B cell (primary cell): ENCODE measurements at regions not wholly inside any gene's neighbourhood (a gene's known extent, or its start where the extent isn't known, plus 50 kb on each side); places are given as distances from the start of the nearest gene placed in this dataset.

Source experiments
- ATAC-seq: fragments of 200-7000 bp; cut with Tn5 transposase; one replicate; pipeline ENCODE4 v1.10.0; 2021; ENCODE audit warnings: low read depth, mild to moderate bottlenecking, moderate number of reproducible peaks, moderate library complexity
- CTCF ChIA-PET: fragments of 350-600 bp; sonication (Branson Sonifier 250); formaldehyde crosslinking; loops from one replicate; lab custom pipeline; 2021; ENCODE audit warnings: antibody characterized with exemption, inconsistent platforms; lab: Charles Lee
- POLR2A ChIA-PET: fragments of 350-600 bp; sonication (Branson Sonifier 250); formaldehyde crosslinking; loops from one replicate; lab custom pipeline; 2021; ENCODE audit warnings: antibody characterized with exemption; lab: Charles Lee
- DNase-seq: peaks from one replicate; pipeline ENCODE4 v3.0.0; 2013
- H2AFZ ChIP-seq: 2 replicates; pipeline ENCODE4 v1.6.1; 2012; ENCODE audit warnings: mild to moderate bottlenecking, low read depth, low read length; ENCODE audit not compliant: insufficient read depth, poor library complexity, severe bottlenecking
- H3K27ac ChIP-seq, 2 donors: 1 replicate in 1 of 2; 2 replicates in 1 of 2; pipeline ENCODE4 v1.5.1; 2012 to 2013; ENCODE audit warnings: low read length in 2 of 2, mild to moderate bottlenecking in 2 of 2, moderate library complexity in 1 of 2
- H3K27me3 ChIP-seq, 4 experiments: fragments of 200-600 bp in 1 of 4; sonication (generic) in 1 of 4; replicated peaks in 1 of 4; 1 replicate in 2 of 4; 2 replicates in 2 of 4; pipeline versions ENCODE4 v1.6.1 to v1.7.0; 2013 to 2016; ENCODE audit warnings: low read length in 3 of 4, mild to moderate bottlenecking in 2 of 4, mixed read lengths in 1 of 4, moderate library complexity in 1 of 4; ENCODE audit not compliant: insufficient read depth in 4 of 4, control insufficient read depth in 3 of 4; ENCODE audit errors: control extremely low read depth in 1 of 4
- H3K36me3 ChIP-seq, 2 experiments: replicated peaks in 1 of 2; 1 replicate in 1 of 2; 2 replicates in 1 of 2; pipeline versions ENCODE4 v1.6.1 to v1.7.1; 2013; ENCODE audit warnings: low read length in 1 of 2; ENCODE audit not compliant: insufficient read depth in 2 of 2, control insufficient read depth in 1 of 2; ENCODE audit errors: control extremely low read depth in 1 of 2, extremely low read depth in 1 of 2
- H3K4me1 ChIP-seq, 2 donors: fragments of 200-600 bp in 1 of 2; sonication (generic) in 1 of 2; 1 replicate in 1 of 2; 2 replicates in 1 of 2; pipeline versions ENCODE4 v1.5.1 to v1.6.1; 2013 to 2017; ENCODE audit warnings: low read length in 2 of 2; ENCODE audit not compliant: control insufficient read depth in 2 of 2, insufficient read depth in 2 of 2
- H3K4me2 ChIP-seq: replicated peaks from 2 replicates; pipeline ENCODE3; 2012; ENCODE audit warnings: mild to moderate bottlenecking, low read depth, low read length; ENCODE audit not compliant: poor library complexity, severe bottlenecking
- H3K4me3 ChIP-seq, 5 experiments: fragments of 200-600 bp in 1 of 5; sonication (generic) in 1 of 5; 1 replicate in 3 of 5; 2 replicates in 2 of 5; pipeline versions ENCODE4 v1.5.1 to v1.7.0; 2011 to 2016; ENCODE audit warnings: low read length in 4 of 5, mild to moderate bottlenecking in 4 of 5, low read depth in 2 of 5, control low read depth in 1 of 5, moderate library complexity in 1 of 5; ENCODE audit not compliant: insufficient read depth in 1 of 5; ENCODE audit errors: control extremely low read depth in 1 of 5, extremely low read depth in 1 of 5
- H3K79me2 ChIP-seq: fragments of 200-600 bp; sonication (generic); one replicate; pipeline ENCODE4 v1.6.0; 2016; ENCODE audit warnings: low read length; ENCODE audit not compliant: control insufficient read depth, insufficient read depth
- H3K9ac ChIP-seq: fragments of 200-600 bp; sonication (generic); 2 replicates; pipeline ENCODE4 v1.6.1; 2017; ENCODE audit warnings: mild to moderate bottlenecking, low read length, moderate library complexity
- H3K9me3 ChIP-seq, 3 donors: one replicate each; pipeline versions ENCODE4 v1.6.1 to v1.7.1; 2013; ENCODE audit warnings: low read length in 2 of 3; ENCODE audit not compliant: control insufficient read depth in 2 of 3, insufficient read depth in 1 of 3; ENCODE audit errors: control extremely low read depth in 1 of 3
- H4K20me1 ChIP-seq: 2 replicates; pipeline ENCODE4 v1.6.0; 2012; ENCODE audit warnings: mild to moderate bottlenecking, low read length; ENCODE audit not compliant: insufficient read depth, control insufficient read depth, poor library complexity, severe bottlenecking
- H3K27ac Mint-ChIP-seq: one replicate; pipeline ENCODE4 v1.8.0; 2021; ENCODE audit warnings: mixed read lengths
- H3K27me3 Mint-ChIP-seq: one replicate; pipeline ENCODE4 v1.8.0; 2021; ENCODE audit warnings: mixed read lengths
- H3K4me1 Mint-ChIP-seq: one replicate; pipeline ENCODE4 v1.8.0; 2021; ENCODE audit warnings: mixed read lengths
- H3K4me3 Mint-ChIP-seq: one replicate; pipeline ENCODE4 v1.8.0; 2021; ENCODE audit warnings: mixed read lengths
- H3K9me3 Mint-ChIP-seq: one replicate; pipeline ENCODE4 v1.8.0; 2022; ENCODE audit warnings: mixed read lengths; ENCODE audit not compliant: insufficient read depth
- CTCF ChIP-seq: fragments of 200-600 bp; IDR thresholded peaks from one replicate; pipeline ENCODE4 v1.8.0; 2022; ENCODE audit warnings: antibody characterized with exemption, mild to moderate bottlenecking
- EZH2 ChIP-seq: IDR thresholded peaks from 2 replicates; pipeline ENCODE4 v1.6.1; 2012; ENCODE audit warnings: borderline replicate concordance, low read depth, mild to moderate bottlenecking, moderate library complexity, low read length; ENCODE audit not compliant: insufficient read depth, poor library complexity, severe bottlenecking
- WGBS: methylation state at CpG from one replicate; pipeline ENCODE4 v1.1.5; 2013; ENCODE audit warnings: missing lambda C conversion rate; ENCODE audit not compliant: insufficient coverage; 5-methylcytosine and 5-hydroxymethylcytosine counted together
- intact Hi-C: fragments of 100-400 bp; cut with micrococcal nuclease; formaldehyde crosslinking; loops from one replicate; pipeline ENCODE4 v1.10.0; 2022

- no peak overlapping the region for H3K9ac ChIP-seq
- H3K4me1 ChIP-seq = no peaks in the 10 kb centered on the region
- DNase-seq = no peak
- peaks cover 7% of the 10 kb centered on the region for H3K4me1 Mint-ChIP-seq
- H3K4me2 ChIP-seq = no peak overlapping the region
- H2AFZ ChIP-seq = no peak overlapping the region
- peaks cover 3% of the 10 kb centered on the region for H3K9me3 Mint-ChIP-seq
- no peak overlapping the region for H3K4me3 ChIP-seq
- no peaks in the 10 kb centered on the region for H3K27me3 ChIP-seq
- peaks cover under 1% of the 10 kb centered on the region for H3K27me3 Mint-ChIP-seq
- no peak overlapping the region for H3K27ac Mint-ChIP-seq
- H3K36me3 ChIP-seq = no peaks in the 10 kb centered on the region
- H3K79me2 ChIP-seq = no peaks in the 10 kb centered on the region
- H3K4me3 Mint-ChIP-seq = no peak overlapping the region
- H3K27ac ChIP-seq = no peak overlapping the region
- ChIA-PET CTCF (no interaction called here), POLR2A (no interaction called here)
- no peaks in the 10 kb centered on the region for H4K20me1 ChIP-seq
- H3K9me3 ChIP-seq = peaks cover 0 to 2% (median 0%) of the 10 kb centered on the region in 3 donors
- intact Hi-C loops = no loop called here
- ATAC-seq = no peak
- no peak for TF ChIP-seq CTCF
- no peak for TF ChIP-seq EZH2
These were observed 280.8 kb upstream of the MARCKS start for GRCh38 chr6:113576310-113576709.

- no peaks in the 10 kb centered on the region for H3K79me2 ChIP-seq
- H3K4me2 ChIP-seq = no peak overlapping the region
- H2AFZ ChIP-seq = no peak overlapping the region
- ATAC-seq (no peak), DNase-seq (no peak)
- peaks cover 3% of the 10 kb centered on the region for H3K9me3 Mint-ChIP-seq
- no peaks in the 10 kb centered on the region for H3K27me3 Mint-ChIP-seq
- H3K27ac ChIP-seq = no peak overlapping the region
- H3K9me3 ChIP-seq = peaks cover 0 to 2% (median 0%) of the 10 kb centered on the region in 3 donors
- H3K9ac ChIP-seq = no peak overlapping the region
- peaks cover 7% of the 10 kb centered on the region for H3K4me1 Mint-ChIP-seq
- POLR2A ChIA-PET = no interaction called here
- no peak overlapping the region for H3K4me3 Mint-ChIP-seq
- no peaks in the 10 kb centered on the region for H3K4me1 ChIP-seq
- intact Hi-C loops = no loop called here
- H4K20me1 ChIP-seq = no peaks in the 10 kb centered on the region
- H3K4me3 ChIP-seq = no peak overlapping the region
- no peak for TF ChIP-seq EZH2
- TF ChIP-seq CTCF = no peak
- CTCF ChIA-PET = interaction anchor here (0.8 kb wide), 1 partner anchor 280 kb away, joined by 3 read pairs; no protein-coding TSS in a partner anchor
- H3K36me3 ChIP-seq = no peaks in the 10 kb centered on the region
- no peak overlapping the region for H3K27ac Mint-ChIP-seq
- H3K27me3 ChIP-seq = no peaks in the 10 kb centered on the region
- no CpG with 5 or more reads among the region's 3 CpGs for WGBS
These were observed 278.5 kb upstream of the MARCKS start for GRCh38 chr6:113578691-113579090.
